Hypothalamus (tissue), 51 donors: ENCODE measurements at regions not wholly inside any gene's neighbourhood (a gene's known extent, or its start where the extent isn't known, plus 50 kb on each side); places are given as distances from the start of the nearest gene placed in this dataset.

Experiments
- DNase-seq, 51 donors: peaks; one replicate each; lab custom pipeline; 2025; lab: John Stamatoyannopoulos, UW

- DNase-seq = no peak
Observed at GRCh38 chr9:119788921-119789320, 419.7 kb upstream of the BRINP1 start.

DNA sequence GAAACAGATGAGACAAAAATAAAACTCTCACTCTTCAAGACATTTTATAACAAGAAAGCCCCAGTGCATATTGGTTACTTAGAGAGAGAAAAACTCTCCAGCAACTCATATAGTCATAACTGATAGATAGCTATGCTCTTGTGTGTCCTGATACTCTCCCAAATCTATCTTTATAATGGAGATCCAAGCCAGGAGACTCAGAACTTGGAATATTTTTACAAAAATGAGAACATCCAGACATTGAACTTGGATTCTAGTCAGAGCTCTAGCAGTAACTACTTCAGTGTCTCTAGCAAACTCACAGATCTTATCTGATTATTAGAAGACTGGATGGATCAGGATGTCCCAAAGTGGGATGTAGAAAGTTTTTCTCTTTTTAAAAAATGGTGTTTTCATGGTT is 412.7 kb upstream of the BRINP1 start:
- DNase-seq = no peak

GRCh38 chr9:119775410-119775809 is 406.2 kb upstream of the BRINP1 start:
- DNase-seq = no peak

- DNase-seq = no peak
Observed at GRCh38 chr9:119773823-119774222, 404.6 kb upstream of the BRINP1 start.

- no peak for DNase-seq
Observed at GRCh38 chr9:119771341-119771740, 402.1 kb upstream of the BRINP1 start.

- no peak for DNase-seq
Observed at GRCh38 chr9:119768266-119768665, 399.0 kb upstream of the BRINP1 start.

- no peak for DNase-seq
Observed at GRCh38 chr9:119765632-119766175, 396.5 kb upstream of the BRINP1 start.

DNA sequence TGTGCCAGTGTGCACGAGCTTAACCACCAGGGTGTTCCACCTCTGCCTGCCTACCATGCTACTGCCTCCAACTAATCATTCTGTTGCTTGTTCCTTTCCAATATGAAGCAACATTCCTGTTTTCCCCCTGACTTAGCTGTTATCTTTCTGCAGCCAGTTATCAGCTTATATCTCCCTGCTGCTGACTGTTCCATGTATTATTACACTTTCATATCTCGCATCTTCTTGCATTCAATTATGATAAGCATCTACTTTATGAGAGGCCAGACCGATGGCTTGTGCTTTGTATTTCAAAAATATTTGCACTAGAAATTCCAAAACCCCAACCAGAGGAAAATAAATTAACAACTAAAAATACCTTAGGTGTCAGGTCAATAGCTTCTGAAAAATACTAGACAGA is 394.0 kb upstream of the BRINP1 start:
- DNase-seq = no peak

DNA sequence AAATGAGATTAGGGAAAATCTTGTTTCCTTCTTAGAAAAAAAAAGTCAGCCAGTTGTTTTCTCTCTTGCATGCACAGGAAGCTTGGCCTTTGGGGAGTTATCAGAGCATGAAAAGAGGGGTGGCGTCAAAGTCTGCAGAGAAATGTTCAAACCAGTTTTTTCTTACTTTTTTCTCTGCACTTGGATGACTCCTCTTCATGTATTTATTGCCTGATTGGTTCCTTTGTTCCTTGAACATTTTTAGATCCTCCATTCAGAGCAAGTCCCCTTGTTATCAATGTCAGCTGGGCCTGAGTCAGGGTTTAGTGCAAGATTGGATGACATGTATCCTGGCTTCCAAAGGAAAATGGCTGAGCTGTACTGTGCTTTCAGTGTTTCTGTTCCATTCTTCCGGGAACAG is 392.6 kb upstream of the BRINP1 start:
- DNase-seq = no peak

- no peak for DNase-seq
Observed at GRCh38 chr9:119758990-119759389, 389.8 kb upstream of the BRINP1 start.

- DNase-seq = no peak
Observed at GRCh38 chr9:119758241-119758640, 389.0 kb upstream of the BRINP1 start.

DNA sequence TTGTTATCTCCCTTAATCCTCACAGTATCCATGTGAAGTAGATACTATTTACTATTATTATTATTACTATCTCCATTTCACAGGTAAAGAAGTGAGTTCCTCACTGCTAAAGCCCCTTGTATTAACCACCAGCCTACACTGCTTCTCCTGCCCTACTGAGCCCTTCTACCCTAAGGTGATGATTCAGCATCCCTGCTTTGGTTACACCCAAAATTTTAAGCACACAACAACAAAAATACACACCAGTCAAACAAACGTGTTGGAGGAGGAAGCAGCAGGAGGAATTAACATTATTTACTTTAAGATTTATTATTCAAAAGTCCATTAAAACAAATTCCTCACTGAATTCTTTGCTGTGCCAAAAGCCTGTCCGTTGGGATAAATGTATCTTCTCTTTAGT is 370.2 kb upstream of the BRINP1 start:
- no peak for DNase-seq

DNA sequence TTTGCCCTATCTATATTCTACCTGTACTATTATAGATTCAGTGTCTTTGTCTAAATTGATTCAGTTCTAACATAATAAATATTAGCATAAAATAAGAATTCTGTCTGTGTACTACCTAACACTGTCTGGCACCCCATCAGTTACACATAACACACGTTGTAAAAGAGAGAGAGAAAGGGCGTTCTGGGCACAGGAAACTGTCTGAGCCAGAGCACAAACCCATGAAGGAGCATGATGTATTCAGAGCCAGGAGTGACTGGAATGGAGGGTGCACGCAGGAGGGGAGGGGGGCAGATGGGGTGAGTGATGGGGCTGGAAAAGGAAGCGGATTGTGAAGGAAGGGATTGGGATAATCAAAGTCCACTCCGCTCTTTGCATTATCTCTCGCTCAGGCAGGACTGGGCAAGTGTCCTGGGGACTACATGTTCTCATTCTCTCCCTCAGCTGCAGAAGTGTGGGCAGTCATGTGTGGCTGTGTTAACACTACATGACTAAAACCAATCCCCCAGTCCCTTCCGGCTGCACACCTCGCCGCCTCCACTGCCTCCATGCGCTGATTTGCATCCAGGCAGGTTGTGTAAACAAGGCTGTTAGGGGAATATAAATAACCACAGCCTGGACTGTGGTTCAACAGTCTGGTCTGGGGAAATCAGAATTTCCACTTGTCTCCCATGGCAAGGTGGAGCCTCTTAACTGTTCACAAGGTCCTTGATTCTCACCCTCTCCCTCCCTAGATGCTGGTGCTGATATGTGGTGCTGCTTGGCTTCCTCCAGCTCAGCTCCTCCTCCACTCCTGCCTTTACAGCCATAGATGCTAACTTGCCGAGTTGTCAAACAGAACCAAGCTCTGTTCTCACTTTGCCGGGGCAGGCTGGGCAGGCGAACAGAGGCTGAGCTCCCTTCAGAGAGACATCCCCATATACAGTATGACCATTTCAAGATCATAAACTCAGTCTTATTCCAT is 367.5 kb upstream of the BRINP1 start:
- DNase-seq = no peak

DNA sequence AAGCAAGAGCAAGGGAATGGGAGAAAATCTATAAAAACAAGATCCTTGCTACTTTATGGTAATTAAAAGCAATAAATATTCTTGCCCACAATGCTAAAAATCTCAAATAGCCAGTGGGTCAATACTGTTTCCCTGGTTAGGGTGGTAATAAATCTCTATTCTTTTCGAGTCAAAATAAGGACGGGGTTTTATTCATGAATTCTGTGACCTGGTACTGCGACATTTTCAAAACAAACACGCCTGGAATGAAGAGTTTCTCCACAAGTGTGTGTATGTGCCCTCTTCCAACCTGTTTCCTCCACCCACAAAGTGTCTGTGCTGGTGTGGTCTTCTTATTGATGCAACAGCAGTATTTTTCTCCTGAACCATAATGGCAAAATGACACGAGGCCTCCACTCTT is 358.8 kb upstream of the BRINP1 start:
- DNase-seq = no peak

DNA sequence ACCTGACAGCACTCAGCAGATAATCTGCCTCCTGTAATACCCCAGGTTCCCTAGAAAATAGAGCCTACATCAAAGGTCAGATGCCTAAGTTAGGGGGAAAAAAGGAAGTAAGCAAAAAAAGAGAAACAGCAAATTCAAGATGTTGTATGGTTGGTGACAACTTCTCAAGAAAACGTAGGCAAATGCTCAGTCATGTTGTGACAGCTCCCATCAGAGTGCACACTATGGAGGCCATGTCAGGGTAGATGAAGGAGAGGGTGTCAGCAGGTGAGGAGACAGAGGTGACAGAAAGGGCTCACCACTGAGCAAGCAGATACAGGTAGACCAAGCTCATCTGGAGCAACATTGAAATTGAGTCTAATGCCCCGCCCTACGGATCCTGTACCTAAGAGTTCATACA is 356.8 kb upstream of the BRINP1 start:
- no peak for DNase-seq

DNA sequence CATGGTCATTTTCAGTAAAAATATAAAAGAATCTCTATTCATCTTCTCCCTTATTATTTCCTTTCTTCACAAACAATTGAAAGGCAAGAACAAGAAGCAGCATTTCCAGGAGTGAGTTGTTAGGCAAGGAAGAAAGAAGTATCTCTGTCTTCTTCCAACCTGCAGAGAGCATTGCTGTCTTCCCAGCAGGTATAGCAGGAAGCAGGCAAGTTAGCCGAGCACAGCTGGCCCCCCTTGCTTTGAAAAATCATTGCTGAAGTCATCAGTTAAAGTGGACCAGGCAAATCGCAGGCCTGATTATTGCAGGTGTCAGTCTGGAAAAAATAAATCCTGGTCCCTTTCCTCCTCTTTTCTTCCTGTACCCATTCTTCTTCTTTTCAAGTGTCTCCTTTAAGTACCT is 353.1 kb upstream of the BRINP1 start:
- DNase-seq = no peak

DNA sequence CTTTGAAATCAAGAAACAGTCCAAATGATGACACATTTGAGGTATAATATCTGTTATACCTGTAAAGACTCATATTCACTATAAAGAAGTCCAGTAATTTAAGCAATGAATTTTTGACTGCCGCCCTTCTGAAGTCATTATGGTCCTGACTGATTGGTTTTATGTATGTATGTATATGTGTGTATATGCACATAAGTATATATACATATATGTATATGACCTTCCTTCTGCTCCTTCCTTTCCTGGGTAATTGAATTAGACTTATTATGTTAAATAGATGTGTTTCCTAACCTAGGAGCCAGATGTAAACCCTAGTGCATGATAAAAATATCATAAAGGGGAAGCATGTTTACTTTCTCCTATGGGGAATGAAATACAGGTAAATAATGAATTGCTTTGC is 343.1 kb upstream of the BRINP1 start:
- DNase-seq = no peak

- no peak for DNase-seq
Observed at GRCh38 chr9:119709431-119709830, 340.2 kb upstream of the BRINP1 start.

GRCh38 chr9:119707228-119707845 is 338.1 kb upstream of the BRINP1 start:
- DNase-seq = no peak

- no peak for DNase-seq
Observed at GRCh38 chr9:119701651-119702050, 332.4 kb upstream of the BRINP1 start.

GRCh38 chr9:119698535-119698934 is 329.3 kb upstream of the BRINP1 start:
- DNase-seq = no peak

GRCh38 chr9:119697996-119698395 is 328.8 kb upstream of the BRINP1 start:
- DNase-seq = no peak
